C4-2B (cell line): ENCODE measurements at regions not wholly inside any gene's neighbourhood (a gene's known extent, or its start where the extent isn't known, plus 50 kb on each side); places are given as distances from the start of the nearest gene placed in this dataset.
A peak's percentile ranks its signal among the peaks of the same experiment; 100 is the strongest.

Source experiments
- H3K27ac ChIP-seq: fragments of 450-650 bp; 2 replicates; pipeline ENCODE4 v1.5.1; 2017
- CTCF ChIP-seq: fragments of 450-650 bp; conservative IDR thresholded peaks from 2 replicates; pipeline ENCODE4 v1.5.1; 2017; ENCODE audit warnings: mild to moderate bottlenecking
- ZFX ChIP-seq: fragments of 450-650 bp; IDR thresholded peaks from 2 replicates; pipeline ENCODE4 v1.6.1; 2017

DNA sequence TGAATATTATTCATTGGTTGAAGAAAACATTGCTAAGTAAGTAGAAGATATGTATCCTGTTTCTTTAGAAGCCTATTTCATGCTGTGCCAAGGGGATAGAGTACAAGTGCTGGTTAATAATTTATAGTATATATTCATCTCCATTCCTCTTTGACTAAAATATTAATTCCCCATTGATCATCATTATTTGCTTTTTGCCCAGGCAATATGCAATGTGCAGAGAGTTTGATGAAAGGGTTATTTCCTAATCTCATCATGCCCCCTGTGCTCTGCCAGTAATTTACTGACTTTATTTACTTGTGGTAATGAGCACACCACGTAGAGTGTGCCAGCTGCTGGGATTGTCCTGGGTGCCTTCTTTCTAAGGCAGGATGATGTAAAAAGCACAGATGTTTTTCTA is 180.9 kb downstream of the REEP3 start:
- no peak overlapping the region; the same call in 1 of the 2 replicates for H3K27ac ChIP-seq
- TF ChIP-seq ZFX (no peak), CTCF (no peak)

DNA sequence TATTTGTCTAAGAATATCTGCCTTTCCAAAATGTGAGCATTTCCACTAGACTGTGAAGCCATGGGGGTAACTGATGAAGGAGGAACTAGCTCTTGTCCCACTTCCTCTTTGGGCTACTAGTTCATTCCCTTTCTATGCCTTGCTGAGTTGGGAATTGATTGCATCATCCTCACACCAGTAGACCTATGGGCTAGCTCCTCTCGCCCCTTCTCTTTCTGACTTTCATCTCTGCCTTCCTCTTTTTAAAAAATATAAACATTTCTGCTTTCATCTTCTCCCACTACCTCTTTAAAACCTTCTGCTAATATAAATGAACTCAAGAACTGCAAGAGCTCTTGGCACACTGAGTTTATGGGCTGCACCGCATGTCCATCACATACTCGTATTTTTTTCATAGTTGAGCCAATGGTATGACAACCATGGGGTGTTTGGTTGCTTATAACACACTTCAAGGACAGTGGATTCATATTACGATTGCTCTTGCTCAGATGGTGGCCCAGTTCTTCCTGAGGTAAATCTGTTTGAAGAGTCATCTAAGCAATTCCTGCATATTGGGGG is 182.0 kb downstream of the REEP3 start:
- peak overlapping the region; percentile 91 for H3K27ac ChIP-seq
- TF ChIP-seq ZFX, result no peak
- TF ChIP-seq CTCF, result no peak

- H3K27ac ChIP-seq, result peak overlapping the region; percentile 91
Observed at GRCh38 chr10:63703740-63704345, 182.6 kb downstream of the REEP3 start.

GRCh38 chr10:63707254-63707910 is 186.2 kb downstream of the REEP3 start:
- H3K27ac ChIP-seq, result no peak overlapping the region; the same call in 1 of the 2 replicates

More at GRCh38 chr10:63703740-63704345, 182.6 kb downstream of the REEP3 start:
- no peak for TF ChIP-seq CTCF
- no peak for TF ChIP-seq ZFX

DNA sequence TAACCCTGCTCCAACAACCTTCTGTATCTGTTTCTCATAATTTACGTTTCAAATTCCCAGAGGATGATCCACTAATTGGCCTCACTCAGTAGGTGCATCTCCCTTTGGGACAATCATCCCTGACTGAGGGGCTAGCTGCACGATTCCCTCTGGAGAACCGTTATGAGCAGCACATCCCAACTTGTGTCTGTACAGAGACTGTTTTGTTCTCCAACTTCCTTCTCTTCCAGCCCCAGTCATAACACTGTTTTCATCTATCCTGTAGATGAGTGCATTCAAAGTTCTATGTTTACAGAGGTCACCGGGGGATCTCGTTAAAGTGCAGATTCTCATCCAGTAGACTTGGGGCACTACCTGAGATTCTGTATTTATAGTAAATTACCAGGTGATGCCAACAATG is 187.2 kb downstream of the REEP3 start:
- H3K27ac ChIP-seq, result no peak overlapping the region
- TF ChIP-seq CTCF, result no peak
- TF ChIP-seq ZFX, result no peak

More at GRCh38 chr10:63707254-63707910, 186.2 kb downstream of the REEP3 start:
- TF ChIP-seq ZFX, result no peak
- TF ChIP-seq CTCF, result no peak

DNA sequence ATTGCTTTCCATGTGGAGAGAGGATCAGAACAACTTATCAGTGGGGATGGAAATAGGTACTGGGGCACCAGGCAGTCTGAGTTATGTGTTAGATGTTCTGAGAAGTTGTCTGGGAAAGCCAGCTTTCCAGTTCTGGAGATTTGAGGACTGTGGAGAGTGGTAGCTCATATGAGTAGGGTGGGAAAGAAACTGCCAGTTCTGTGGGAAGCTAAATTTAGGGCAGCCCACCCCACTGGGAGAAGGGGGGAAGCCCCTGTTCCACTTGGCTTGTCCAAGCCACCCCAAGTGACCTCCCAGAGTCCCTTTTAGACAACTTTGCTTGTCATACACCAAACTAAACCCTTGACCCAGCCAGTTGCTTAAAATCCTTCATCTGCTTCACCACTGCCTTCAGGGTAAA is 189.5 kb downstream of the REEP3 start:
- no peak for TF ChIP-seq ZFX
- H3K27ac ChIP-seq, result peak overlapping the region; percentile 77

GRCh38 chr10:63711361-63711760 is 190.2 kb downstream of the REEP3 start:
- H3K27ac ChIP-seq, result peak overlapping the region; percentile 77
- no peak for TF ChIP-seq CTCF
- no peak for TF ChIP-seq ZFX
